ENCODE measurements at regions not wholly inside any gene's neighbourhood (a gene's known extent, or its start where the extent isn't known, plus 50 kb on each side); places are given as distances from the start of the nearest gene placed in this dataset.

DNA sequence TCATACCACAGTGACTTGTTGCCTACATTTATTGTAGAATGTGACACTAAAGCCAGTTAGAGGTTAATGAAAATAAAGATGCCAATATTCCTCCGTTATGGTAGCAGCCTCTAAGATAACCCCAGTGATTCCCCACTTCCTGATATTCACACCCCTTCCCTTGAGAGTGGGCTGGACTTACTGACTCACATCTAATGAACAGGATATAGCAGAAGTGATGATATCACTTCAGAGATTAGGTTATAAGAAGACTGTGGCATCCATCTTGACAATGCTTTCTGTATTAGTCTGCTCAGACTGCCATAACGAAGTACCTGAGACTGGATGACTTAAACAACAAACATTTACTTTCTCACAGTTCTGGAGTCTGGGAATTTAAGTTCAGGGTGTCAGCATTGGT, 149.6 kb upstream of the MTNR1B start:
- no peak for TF ChIP-seq POLR2AphosphoS5 (IDR thresholded peaks at IDR 0.05; ENCODE audit: low read depth, low read length)
- no peak for TF ChIP-seq POLR2A (IDR thresholded peaks at IDR 0.05; ENCODE audit: low read depth, low read length)
- TF ChIP-seq TAF1 (IDR thresholded peaks at IDR 0.05; ENCODE audit: borderline replicate concordance, low read depth, low read length), result no peak
